IMR-90 (cell line): ENCODE measurements at regions not wholly inside any gene's neighbourhood (a gene's known extent, or its start where the extent isn't known, plus 50 kb on each side); places are given as distances from the start of the nearest gene placed in this dataset.

Experiments used
- ATAC-seq: fragments of 200-7000 bp; cut with Tn5 transposase; 2 replicates; pipeline ENCODE4 v1.9.1; 2020; ENCODE audit warnings: low read depth, mild to moderate bottlenecking, moderate library complexity
- BruUV-seq: library from RNA; stranded (reverse); fragments of 400-500 nt; replicated peaks from 2 replicates; lab custom pipeline; 2021; lab: Mats Ljungman, UMichigan
- CTCF ChIA-PET: fragments of 300-600 bp; formaldehyde crosslinking; extraction: SDS; loops from one replicate; lab custom pipeline; 2021; ENCODE audit warnings: antibody characterized with exemption; lab: Yijun Ruan, JAX
- POLR2A ChIA-PET: fragments of 300-600 bp; sonication (Branson Sonifier 250); formaldehyde crosslinking; loops from one replicate; lab custom pipeline; 2022; ENCODE audit warnings: antibody characterized with exemption; ENCODE audit not compliant: unreplicated experiment; lab: Charles Lee
- DNase-seq: peaks from one replicate; pipeline ENCODE4 v3.0.0; 2013
- H2AFZ ChIP-seq: replicated peaks from 2 replicates; pipeline ENCODE3; 2013; ENCODE audit warnings: low read length, mild to moderate bottlenecking; ENCODE audit not compliant: poor library complexity
- H2AK5ac ChIP-seq: 2 replicates; pipeline ENCODE4 v1.6.1; 2013; ENCODE audit warnings: low read depth, low read length, inconsistent platforms
- H2AK9ac ChIP-seq: replicated peaks from 2 replicates; pipeline ENCODE3; 2013; ENCODE audit warnings: mild to moderate bottlenecking, low read depth, low read length, moderate library complexity; ENCODE audit not compliant: poor library complexity
- H2BK120ac ChIP-seq: 2 replicates; pipeline ENCODE4 v1.6.1; 2013; ENCODE audit warnings: low read depth, low read length, inconsistent platforms
- H2BK15ac ChIP-seq: 3 replicates; pipeline ENCODE4 v1.6.1; 2013; ENCODE audit warnings: low read depth, low read length, inconsistent platforms
- H2BK20ac ChIP-seq: 2 replicates; pipeline ENCODE4 v1.6.1; 2013; ENCODE audit warnings: low read depth, mild to moderate bottlenecking, inconsistent platforms, low read length, moderate library complexity
- H2BK5ac ChIP-seq: 2 replicates; pipeline ENCODE4 v1.6.1; 2013; ENCODE audit warnings: mild to moderate bottlenecking, low read depth, low read length, inconsistent platforms; ENCODE audit not compliant: poor library complexity, severe bottlenecking
- H3K14ac ChIP-seq: replicated peaks from 2 replicates; pipeline ENCODE4 v1.6.1; 2013; ENCODE audit warnings: low read depth, low read length, inconsistent platforms
- H3K18ac ChIP-seq: 2 replicates; pipeline ENCODE4 v1.6.1; 2013; ENCODE audit warnings: low read depth, low read length, control low read depth
- H3K23ac ChIP-seq: 2 replicates; pipeline ENCODE4 v1.6.1; 2013; ENCODE audit warnings: low read depth, low read length, inconsistent platforms
- H3K27ac ChIP-seq: 2 replicates; pipeline ENCODE4 v1.5.1; 2013; ENCODE audit warnings: mild to moderate bottlenecking, control low read depth, low read length; ENCODE audit not compliant: insufficient read depth
- H3K27me3 ChIP-seq: 2 replicates; pipeline ENCODE4 v1.6.1; 2013; ENCODE audit warnings: low read length; ENCODE audit not compliant: control insufficient read depth, insufficient read depth
- H3K36me3 ChIP-seq: 2 replicates; pipeline ENCODE4 v1.6.1; 2013; ENCODE audit warnings: low read length, mixed read lengths; ENCODE audit not compliant: control insufficient read depth, insufficient read depth
- H3K4ac ChIP-seq: 2 replicates; pipeline ENCODE4 v1.6.1; 2013; ENCODE audit warnings: low read depth, low read length, inconsistent platforms
- H3K4me1 ChIP-seq: 2 replicates; pipeline ENCODE4 v1.6.1; 2013; ENCODE audit warnings: low read length, mixed read lengths; ENCODE audit not compliant: control insufficient read depth, insufficient read depth
- H3K4me2 ChIP-seq: 2 replicates; pipeline ENCODE4 v1.6.1; 2013; ENCODE audit warnings: low read depth, mild to moderate bottlenecking, control low read depth, low read length, moderate library complexity
- H3K4me3 ChIP-seq: 2 replicates; pipeline ENCODE4 v1.5.1; 2013; ENCODE audit warnings: low read depth, mild to moderate bottlenecking, control low read depth, low read length, moderate library complexity; ENCODE audit not compliant: insufficient read depth
- H3K56ac ChIP-seq: 2 replicates; pipeline ENCODE4 v1.6.1; 2013; ENCODE audit warnings: low read length, inconsistent platforms; ENCODE audit not compliant: insufficient read depth; ENCODE audit errors: extremely low read depth
- H3K79me1 ChIP-seq, 2 experiments: 2 replicates each; pipeline ENCODE4 v1.6.1; 2013; ENCODE audit warnings: low read length in 2 of 2, inconsistent platforms in 1 of 2, low read depth in 1 of 2
- H3K9ac ChIP-seq: 2 replicates; pipeline ENCODE4 v1.6.1; 2013; ENCODE audit warnings: low read depth, low read length, control low read depth
- H3K9me1 ChIP-seq: 2 replicates; pipeline ENCODE4 v1.6.1; 2013; ENCODE audit warnings: low read length, inconsistent platforms; ENCODE audit not compliant: insufficient read depth
- H3K9me3 ChIP-seq: 2 replicates; pipeline ENCODE4 v1.6.1; 2013; ENCODE audit warnings: low read length; ENCODE audit not compliant: control insufficient read depth, insufficient read depth
- H4K20me1 ChIP-seq: 2 replicates; pipeline ENCODE4 v1.6.1; 2013; ENCODE audit warnings: low read length, inconsistent platforms; ENCODE audit not compliant: insufficient read depth
- H4K5ac ChIP-seq: 2 replicates; pipeline ENCODE4 v1.6.1; 2013; ENCODE audit warnings: mild to moderate bottlenecking, low read depth, low read length, control low read depth
- H4K8ac ChIP-seq, 2 experiments: 2 replicates each; pipeline ENCODE4 v1.6.1; 2013; ENCODE audit warnings: low read depth in 2 of 2, low read length in 2 of 2, control low read depth in 1 of 2, inconsistent platforms in 1 of 2
- H4K91ac ChIP-seq: 2 replicates; pipeline ENCODE4 v1.6.1; 2013; ENCODE audit warnings: low read depth, low read length, inconsistent platforms; ENCODE audit not compliant: insufficient read depth
- CEBPB ChIP-seq: IDR thresholded peaks from 2 replicates; pipeline ENCODE4 v1.6.1; 2012; ENCODE audit warnings: low read depth, low read length, improper control_type of control experiment
- MAFK ChIP-seq: IDR thresholded peaks from 2 replicates; pipeline ENCODE4 v1.6.1; 2012; ENCODE audit warnings: low read depth, low read length, improper control_type of control experiment
- MAZ ChIP-seq: IDR thresholded peaks from 2 replicates; pipeline ENCODE4 v1.6.1; 2012; ENCODE audit warnings: low read depth, mild to moderate bottlenecking, low read length, improper control_type of control experiment, moderate library complexity, borderline replicate concordance
- RFX5 ChIP-seq: IDR thresholded peaks from 2 replicates; pipeline ENCODE4 v1.8.0; 2012; ENCODE audit warnings: low read depth, mild to moderate bottlenecking, low read length, moderate library complexity
- WGBS, 2 experiments: methylation state at CpG; one replicate each; pipeline versions ENCODE4 v1.1.5 to v1.1.7; 2013; ENCODE audit warnings: missing lambda C conversion rate in 2 of 2; ENCODE audit not compliant: insufficient read length in 1 of 2; ENCODE audit errors: extremely low coverage in 2 of 2; 5-methylcytosine and 5-hydroxymethylcytosine counted together
- dilution Hi-C: fragments of 300-500 bp; cut with HindIII; formaldehyde crosslinking; loops from one replicate; pipeline ENCODE4 v1.14.3; 2018; ENCODE audit warnings: low sequenced_read_pairs; ENCODE audit not compliant: unreplicated experiment
- in situ Hi-C: fragments of 300-500 bp; cut with MboI; formaldehyde crosslinking; loops from 3 replicates; pipeline ENCODE4 v1.14.3; 2019; ENCODE audit warnings: low sequenced_read_pairs, inconsistent platforms, mixed read lengths
- intact Hi-C: fragments of 100-400 bp; cut with micrococcal nuclease; formaldehyde crosslinking; loops from 2 replicates; pipeline ENCODE4 v1.10.0; 2022
- TF ChIP-seq, protein P1 (sequence below): fragments of 150-350 bp; IDR thresholded peaks from 2 replicates; pipeline ENCODE4 v1.6.1; 2016; ENCODE audit warnings: low read depth, mild to moderate bottlenecking, low read length, moderate library complexity, borderline replicate concordance

DNA sequence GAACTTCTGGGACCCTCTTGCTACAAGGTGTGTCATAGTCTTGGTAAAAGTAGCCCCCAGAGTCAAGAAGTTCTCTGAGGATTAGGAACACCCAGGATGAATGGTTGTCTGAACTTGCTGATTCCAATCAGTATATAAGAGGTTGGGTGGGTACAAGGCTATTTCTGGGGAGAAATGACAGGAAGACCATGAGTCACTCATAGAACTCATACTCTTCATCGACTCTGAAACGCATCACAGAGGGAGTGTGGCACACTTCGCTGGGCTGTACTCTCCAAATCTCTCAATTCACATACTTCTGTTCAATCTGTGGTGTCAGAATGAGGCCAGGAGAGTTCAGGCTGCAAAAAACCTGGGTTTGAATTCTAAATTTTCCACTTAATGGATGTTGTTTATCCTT lies 193.2 kb upstream of the LEF1 start:
- Histone ChIP-seq H2BK20ac (no peak overlapping the region), H2AK5ac (no peak overlapping the region), H3K14ac (no peak overlapping the region), H3K9me1 (peaks cover 6% of the 10 kb centered on the region), H2BK120ac (no peak overlapping the region), H4K91ac (no peak overlapping the region), H3K4me3 (no peak overlapping the region), H2AK9ac (no peak overlapping the region), H4K20me1 (no peaks in the 10 kb centered on the region), H3K18ac (no peak overlapping the region), H3K27ac (no peak overlapping the region), H3K4me1 (peaks cover 3% of the 10 kb centered on the region; the same call in 1 of the 2 replicates), H3K9ac (no peak overlapping the region), H2BK15ac (no peak overlapping the region), H4K8ac (no peak overlapping the region), H3K9me3 (no peaks in the 10 kb centered on the region), H2BK5ac (no peak overlapping the region), H3K23ac (no peak overlapping the region; the same call in 1 of the 2 replicates), H3K56ac (no peak overlapping the region), H2AFZ (no peak overlapping the region), H3K79me1 (no peaks in the 10 kb centered on the region), H4K5ac (no peak overlapping the region), H3K4ac (no peak overlapping the region; the same call in 1 of the 2 replicates), H3K4me2 (no peak overlapping the region), H3K36me3 (no peaks in the 10 kb centered on the region), H3K27me3 (peaks cover 12% of the 10 kb centered on the region)
- TF ChIP-seq MAZ (no peak), MAFK (no peak), CEBPB (no peak), RFX5 (no peak)
- TF ChIP-seq, protein P1, sequence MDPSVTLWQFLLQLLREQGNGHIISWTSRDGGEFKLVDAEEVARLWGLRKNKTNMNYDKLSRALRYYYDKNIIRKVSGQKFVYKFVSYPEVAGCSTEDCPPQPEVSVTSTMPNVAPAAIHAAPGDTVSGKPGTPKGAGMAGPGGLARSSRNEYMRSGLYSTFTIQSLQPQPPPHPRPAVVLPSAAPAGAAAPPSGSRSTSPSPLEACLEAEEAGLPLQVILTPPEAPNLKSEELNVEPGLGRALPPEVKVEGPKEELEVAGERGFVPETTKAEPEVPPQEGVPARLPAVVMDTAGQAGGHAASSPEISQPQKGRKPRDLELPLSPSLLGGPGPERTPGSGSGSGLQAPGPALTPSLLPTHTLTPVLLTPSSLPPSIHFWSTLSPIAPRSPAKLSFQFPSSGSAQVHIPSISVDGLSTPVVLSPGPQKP: no peak
- ChIA-PET CTCF (no interaction called here), POLR2A (no interaction called here)
- no TSS peak for BruUV-seq
- no peak for DNase-seq
- in situ Hi-C loops (no loop called here), intact Hi-C loops (no loop called here), dilution Hi-C loops (no loop called here)
- no CpG with 5 or more reads among the region's 3 CpGs for WGBS, 2 experiments
- no peak for ATAC-seq
